ENCODE measurements at regions not wholly inside any gene's neighbourhood (a gene's known extent, or its start where the extent isn't known, plus 50 kb on each side); places are given as distances from the start of the nearest gene placed in this dataset.

- TF ChIP-seq RAD21 (IDR thresholded peaks at IDR 0.05 in 1 of 2, conservative IDR thresholded peaks at IDR 0.05 in 1 of 2; ENCODE audit: low read depth in 2 of 2, low read length in 2 of 2) (no peak), TAF1 (IDR thresholded peaks at IDR 0.05; ENCODE audit: low read depth, low read length) (no peak), EZH2 (IDR thresholded peaks at IDR 0.05; ENCODE audit: low read depth, low read length, severe bottlenecking) (no peak), SIX5 (IDR thresholded peaks at IDR 0.05; ENCODE audit: low read depth, low read length) (no peak)
Observed at GRCh38 chr6:24995270-24995669, 59.5 kb upstream of the RIPOR2 start (continued).

Data from H1 (cell line).